ENCODE measurements at regions not wholly inside any gene's neighbourhood (a gene's known extent, or its start where the extent isn't known, plus 50 kb on each side); places are given as distances from the start of the nearest gene placed in this dataset.
"Not testable (repeated sequence)": the region's sequence is repeated elsewhere in the genome, so short reads cannot be mapped to it uniquely, and the experiment has no call there.

DNA sequence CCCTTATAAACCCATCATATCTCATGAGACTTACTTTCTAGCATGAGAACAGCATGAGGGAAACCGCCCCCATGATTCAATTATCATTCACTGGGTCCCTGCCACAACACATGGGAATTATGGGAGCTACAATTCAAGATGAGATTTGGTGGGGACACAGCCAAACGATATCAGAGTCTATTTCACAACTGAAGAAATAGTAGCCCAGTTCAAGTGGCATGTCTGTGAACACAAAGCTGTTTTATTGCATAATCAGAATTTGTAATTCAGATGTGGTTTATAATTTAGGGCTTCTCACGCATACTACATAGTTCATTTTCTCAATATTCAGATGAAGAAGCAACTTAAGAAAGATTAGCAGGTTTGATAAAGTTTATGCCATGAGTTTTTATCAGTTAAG lies 1188.0 kb upstream of the ALCAM start:
- DNase-seq, result no peak

DNA sequence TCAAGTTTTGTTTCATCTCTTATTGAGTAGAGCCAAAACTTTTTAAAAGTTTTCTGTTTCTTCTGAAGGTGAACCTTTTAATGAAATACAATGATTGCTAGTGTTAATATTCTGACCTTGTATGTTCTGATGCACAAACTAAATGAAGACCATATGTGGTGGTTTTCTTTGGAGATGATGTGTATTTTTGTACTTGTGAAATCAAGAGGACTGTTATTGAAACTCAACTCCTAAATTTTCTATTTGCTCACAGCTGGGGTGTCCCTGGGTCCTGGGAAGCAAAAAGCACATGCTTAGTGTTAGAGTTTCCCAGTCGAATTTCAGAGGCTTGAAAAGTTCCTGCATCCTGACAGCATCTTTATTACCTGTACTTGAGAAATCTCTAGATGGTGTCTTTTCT lies 1185.8 kb upstream of the ALCAM start:
- no peak for DNase-seq

DNA sequence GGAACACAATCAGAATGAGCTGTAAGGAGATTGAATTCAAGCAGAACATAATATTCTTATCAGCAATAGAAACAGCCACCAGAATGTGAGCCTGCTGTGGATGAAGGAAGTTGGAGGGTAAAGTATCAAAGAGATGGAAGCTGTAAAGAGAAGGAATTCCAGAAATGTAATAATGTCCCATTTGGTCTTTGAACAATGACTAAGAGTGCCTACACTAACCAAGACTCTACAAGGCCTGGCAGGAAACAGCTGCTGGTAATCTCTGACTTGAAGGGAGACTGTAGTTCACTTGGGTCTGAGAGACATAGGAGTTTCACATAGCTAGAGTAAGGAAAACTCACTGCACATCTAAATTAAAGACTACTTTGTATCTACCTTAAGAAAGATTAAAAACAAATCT lies 1176.0 kb upstream of the ALCAM start:
- no peak for DNase-seq

GRCh38 chr3:104198131-104198530 lies 1168.6 kb upstream of the ALCAM start:
- DNase-seq, result no peak

DNA sequence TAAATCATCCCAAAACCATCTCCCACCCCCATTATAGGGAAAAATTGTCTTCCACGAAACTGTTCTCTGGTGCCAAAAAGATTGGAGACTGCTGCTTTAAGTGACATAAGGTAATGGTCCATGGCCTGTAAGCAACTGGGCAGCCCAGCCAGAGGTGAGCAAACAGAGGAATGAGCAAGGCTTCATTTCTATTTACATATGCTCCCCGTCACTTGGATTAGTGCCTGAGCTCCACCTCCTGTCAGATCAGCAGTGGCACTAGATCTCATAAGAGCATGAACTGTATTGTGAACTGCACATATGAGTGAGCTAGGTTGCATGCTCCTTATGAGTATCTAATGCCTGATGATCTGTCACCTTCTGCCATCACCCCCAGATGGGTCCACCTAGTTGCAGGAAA lies 1159.8 kb upstream of the ALCAM start:
- no peak for DNase-seq

GRCh38 chr3:104214277-104214676 lies 1152.4 kb upstream of the ALCAM start:
- no peak for DNase-seq

DNA sequence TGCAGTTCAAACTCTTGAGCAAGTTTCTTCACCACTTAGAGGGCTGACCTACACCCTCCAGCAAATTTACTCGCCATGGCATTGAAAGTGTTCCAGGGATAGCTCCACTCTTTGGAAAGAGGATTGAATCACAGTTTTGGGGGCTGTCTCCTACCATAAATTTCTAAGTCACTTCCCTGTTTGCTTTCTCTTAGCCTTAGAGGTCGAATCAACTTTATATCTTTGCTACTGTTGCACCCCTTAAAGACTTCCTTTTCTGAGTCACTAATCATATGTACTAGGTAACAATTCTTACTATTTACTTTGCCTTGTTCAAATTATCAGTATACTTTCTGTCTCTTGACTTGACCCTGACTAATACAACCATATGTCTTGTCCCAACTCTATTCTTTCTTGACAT lies 1151.8 kb upstream of the ALCAM start:
- DNase-seq, result no peak

GRCh38 chr3:104219046-104219445 lies 1147.7 kb upstream of the ALCAM start:
- DNase-seq, result not testable (repeated sequence)

- no peak for DNase-seq
Measured at GRCh38 chr3:104234442-104235194, 1132.1 kb upstream of the ALCAM start.

DNA sequence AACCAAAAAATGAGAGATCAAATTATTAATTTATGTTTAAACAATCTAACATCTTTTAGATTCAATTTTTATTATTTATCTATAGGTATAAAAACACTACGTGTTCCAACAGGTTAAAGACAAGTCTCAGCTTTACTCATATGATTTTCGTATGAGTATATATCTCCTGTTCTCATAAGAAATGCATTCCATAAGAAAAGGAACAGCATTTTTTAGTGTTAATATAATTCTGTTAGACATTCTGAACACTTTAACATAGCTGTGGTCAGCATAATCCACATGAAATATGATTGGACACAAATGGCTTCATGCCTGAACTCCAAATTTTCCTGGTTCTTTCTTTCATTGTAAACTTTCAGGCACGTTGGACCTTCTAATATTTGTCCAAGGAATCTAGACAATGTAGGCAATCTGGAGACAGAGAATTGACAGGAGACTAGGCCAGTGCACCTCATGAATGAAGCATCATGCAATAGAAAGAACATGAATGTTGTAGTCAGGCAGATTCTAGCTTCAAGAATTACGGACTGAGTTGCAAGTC lies 1122.0 kb upstream of the ALCAM start:
- DNase-seq, result no peak

DNA sequence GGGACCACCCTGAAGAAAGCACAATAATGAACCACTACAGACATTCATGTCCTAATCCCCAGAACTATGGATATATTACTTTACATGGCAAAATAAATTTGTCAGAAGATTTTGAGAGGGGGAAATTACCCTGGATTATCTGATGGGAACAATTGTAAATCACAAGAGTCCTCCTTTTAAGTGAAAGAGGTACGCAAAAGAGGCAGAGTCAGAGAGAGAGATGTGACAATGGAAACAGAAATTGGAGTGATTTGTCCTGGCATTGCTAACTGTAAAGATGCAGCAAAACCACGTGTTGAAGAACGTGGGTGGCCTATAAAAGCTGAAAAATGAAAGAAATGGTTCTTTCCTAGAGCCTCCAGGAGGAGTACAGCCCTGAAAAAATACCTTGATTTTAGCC lies 1121.4 kb upstream of the ALCAM start:
- no peak for DNase-seq

DNA sequence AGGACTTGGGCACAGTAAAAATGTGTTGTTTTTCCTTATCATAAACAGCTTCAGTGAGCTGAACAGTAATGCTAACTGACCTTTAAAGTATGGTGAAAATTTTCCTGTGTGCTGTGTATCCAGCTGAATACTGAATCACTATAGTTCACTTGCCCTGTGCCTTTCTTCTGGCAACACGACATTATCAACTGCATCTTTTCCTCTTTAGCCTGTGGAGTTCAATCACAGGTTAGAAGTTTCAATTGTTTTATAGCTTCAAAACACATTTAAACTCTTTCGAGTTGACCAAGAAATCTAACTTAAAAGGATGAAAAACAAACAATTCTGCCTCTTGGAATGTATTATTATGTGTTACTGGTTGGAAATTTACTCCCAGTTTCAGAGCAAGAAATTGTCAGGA lies 1120.7 kb upstream of the ALCAM start:
- DNase-seq, result no peak

DNA sequence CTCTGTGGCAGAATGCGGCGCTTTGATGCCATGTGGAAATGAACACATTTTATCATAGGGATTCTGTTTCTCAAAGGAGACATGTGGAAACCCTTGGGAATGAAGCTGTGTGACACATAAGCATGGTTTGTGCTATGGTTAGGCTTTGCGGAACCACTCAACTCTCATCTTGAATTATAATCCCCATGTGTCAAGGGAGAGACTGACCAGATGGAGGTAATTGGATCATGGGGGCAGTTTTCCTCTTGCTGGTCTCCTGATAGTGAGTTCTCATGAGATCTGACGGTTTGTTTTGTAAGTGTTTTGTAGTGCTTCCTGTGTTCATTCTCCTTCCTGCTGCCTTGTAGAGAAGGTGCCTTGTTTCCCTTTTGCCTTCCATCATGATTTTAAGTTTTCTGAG lies 1109.2 kb upstream of the ALCAM start:
- DNase-seq, result no peak

GRCh38 chr3:104263477-104263876 lies 1103.2 kb upstream of the ALCAM start:
- DNase-seq, result no peak

DNA sequence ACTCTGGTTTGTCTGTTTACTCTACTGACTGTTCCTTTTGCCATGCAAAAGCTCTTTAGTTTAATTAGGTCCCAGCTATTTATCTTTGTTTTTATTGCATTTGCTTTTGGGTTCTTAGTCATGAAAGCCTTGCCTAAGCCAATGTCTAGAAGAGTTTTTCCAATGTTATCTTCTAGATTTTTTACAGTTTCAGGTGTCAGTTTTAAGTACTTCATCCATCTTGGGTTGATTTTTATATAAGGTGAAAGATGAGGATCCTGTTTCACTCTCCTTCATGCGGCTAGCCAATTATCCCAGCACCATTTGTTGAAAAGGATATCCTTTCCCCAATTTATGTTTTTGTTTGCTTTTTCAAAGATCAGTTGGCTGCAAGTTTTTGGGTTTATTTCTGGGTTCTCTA lies 1100.5 kb upstream of the ALCAM start:
- DNase-seq, result not testable (repeated sequence)

GRCh38 chr3:104269771-104270170 lies 1096.9 kb upstream of the ALCAM start:
- DNase-seq, result no peak

DNA sequence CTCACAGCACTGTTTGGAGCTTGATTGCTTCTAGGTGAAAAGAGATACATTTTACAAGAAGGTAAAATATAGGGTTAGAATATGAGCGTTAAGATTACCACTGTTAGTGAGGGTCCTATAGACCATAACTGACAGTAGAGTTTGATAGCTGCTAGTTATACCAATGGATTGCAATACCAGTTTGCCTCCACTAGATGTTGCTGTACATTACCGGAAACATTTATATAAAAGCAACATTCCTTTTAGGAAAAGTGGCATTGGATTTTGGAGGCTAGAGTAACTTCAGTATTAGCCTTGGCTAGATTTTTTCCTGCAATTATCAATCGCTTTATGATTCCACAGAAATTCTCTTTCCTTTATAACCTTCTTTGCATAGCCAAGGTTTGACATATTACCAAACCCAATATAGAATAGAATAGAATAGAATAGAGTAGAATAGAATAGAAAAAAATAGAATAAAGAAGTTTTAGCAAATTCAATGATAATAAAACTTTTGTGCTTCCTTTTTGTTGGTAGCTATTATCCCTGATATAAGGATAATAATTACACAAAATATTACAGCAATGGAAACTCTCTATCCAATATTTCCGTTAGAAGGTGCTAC lies 1093.6 kb upstream of the ALCAM start:
- no peak for DNase-seq

DNA sequence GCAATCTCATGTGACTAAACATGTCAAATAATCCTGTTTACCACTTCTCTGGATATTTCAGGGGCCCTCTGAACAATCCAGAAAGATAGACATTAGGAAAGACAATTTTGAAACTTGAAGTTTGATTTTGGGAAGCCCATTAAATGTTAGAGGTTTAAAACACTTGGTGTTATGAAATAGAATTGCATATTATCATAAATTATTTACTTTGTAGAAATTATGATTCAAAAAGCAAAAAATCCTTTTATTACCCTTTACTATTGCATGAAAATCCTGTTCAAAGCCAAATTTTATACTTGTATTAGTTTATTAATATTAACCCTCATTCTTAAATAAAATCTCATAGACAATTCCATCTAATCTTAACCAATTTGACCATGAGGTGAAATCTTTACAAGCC lies 1091.5 kb upstream of the ALCAM start:
- DNase-seq, result no peak

DNA sequence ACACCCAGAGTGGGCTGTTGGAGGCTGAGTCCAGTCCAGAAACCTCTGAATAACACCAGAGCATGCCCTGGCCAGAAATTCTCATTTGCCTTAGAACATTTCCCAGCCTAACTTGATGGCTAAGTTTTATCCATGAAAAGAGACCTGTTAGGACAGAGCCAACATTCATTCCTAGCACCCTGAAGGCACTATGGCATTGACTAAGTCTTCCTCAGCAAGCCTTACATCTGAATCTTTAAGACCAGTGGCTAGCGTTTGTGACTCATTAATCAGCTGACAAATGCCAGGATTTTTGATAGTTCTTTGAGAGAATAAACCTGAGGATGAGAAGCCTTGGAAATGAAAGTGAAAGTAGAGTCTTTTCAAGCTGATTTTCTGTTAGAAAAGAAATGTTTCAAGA lies 1087.1 kb upstream of the ALCAM start:
- no peak for DNase-seq

DNA sequence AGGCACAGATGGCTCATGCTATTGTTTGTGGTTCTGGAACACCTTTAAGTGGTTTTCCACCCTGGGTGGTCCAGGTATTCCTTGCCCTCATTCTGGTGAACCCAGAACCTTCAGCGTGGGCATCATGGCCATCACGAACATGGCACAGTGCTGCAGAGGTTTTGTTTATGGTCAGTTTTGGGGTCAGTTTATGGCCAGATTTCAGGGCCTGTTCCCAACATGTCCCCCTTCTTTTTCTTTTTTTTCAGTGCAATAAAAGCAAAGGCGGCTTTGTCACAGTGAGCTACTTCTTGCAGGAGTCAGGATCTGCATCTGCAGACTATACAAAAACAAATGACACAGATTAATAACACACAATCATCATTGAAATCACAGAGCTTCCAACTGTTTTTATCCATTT lies 1085.0 kb upstream of the ALCAM start:
- no peak for DNase-seq

GRCh38 chr3:104286645-104287044 lies 1080.1 kb upstream of the ALCAM start:
- DNase-seq, result no peak

- no peak for DNase-seq
Measured at GRCh38 chr3:104291437-104291851, 1075.3 kb upstream of the ALCAM start.

GRCh38 chr3:104291878-104292277 lies 1074.8 kb upstream of the ALCAM start:
- DNase-seq, result no peak

- DNase-seq, result no peak
Measured at GRCh38 chr3:104297617-104298016, 1069.1 kb upstream of the ALCAM start.

- DNase-seq, result no peak
Measured at GRCh38 chr3:104298662-104299061, 1068.0 kb upstream of the ALCAM start.

Data from activated naive CD4-positive, alpha-beta T cell treated with Interleukin-2 at 50 U/mL for 16 hours (primary cell).